Glutamatergic neuron (in vitro differentiated cells): ENCODE measurements at regions not wholly inside any gene's neighbourhood (a gene's known extent, or its start where the extent isn't known, plus 50 kb on each side); places are given as distances from the start of the nearest gene placed in this dataset.

ENCODE experiments used
- DNase-seq: peaks from one replicate; pipeline ENCODE4 v3.0.0; 2022
- H3K27ac Mint-ChIP-seq: one replicate; pipeline ENCODE4 v1.8.0; 2020; ENCODE audit warnings: mild to moderate bottlenecking, mixed read lengths, inconsistent platforms; ENCODE audit not compliant: unreplicated experiment
- H3K27me3 Mint-ChIP-seq: one replicate; pipeline ENCODE4 v1.8.0; 2020; ENCODE audit warnings: mild to moderate bottlenecking, moderate library complexity, mixed read lengths, inconsistent platforms; ENCODE audit not compliant: unreplicated experiment
- H3K36me3 Mint-ChIP-seq: one replicate; pipeline ENCODE4 v1.8.0; 2020; ENCODE audit warnings: mild to moderate bottlenecking, mixed read lengths, inconsistent platforms; ENCODE audit not compliant: unreplicated experiment
- H3K4me1 Mint-ChIP-seq: one replicate; pipeline ENCODE4 v1.8.0; 2020; ENCODE audit warnings: mild to moderate bottlenecking, low read depth, mixed read lengths, inconsistent platforms; ENCODE audit not compliant: unreplicated experiment
- H3K4me3 Mint-ChIP-seq: one replicate; pipeline ENCODE4 v1.8.0; 2020; ENCODE audit warnings: mild to moderate bottlenecking, mixed read lengths, inconsistent platforms; ENCODE audit not compliant: unreplicated experiment
- H3K9me3 Mint-ChIP-seq: one replicate; pipeline ENCODE4 v1.8.0; 2020; ENCODE audit warnings: mild to moderate bottlenecking, moderate library complexity, mixed read lengths, inconsistent platforms; ENCODE audit not compliant: unreplicated experiment
- CTCF ChIP-seq: fragments of 200-600 bp; sonication (generic); IDR thresholded peaks from one replicate; pipeline ENCODE4 v1.5.0; 2021; ENCODE audit not compliant: partially characterized antibody, unreplicated experiment

GRCh38 chr14:29390081-29390832, 537.4 kb downstream of the PRKD1 start:
- H3K4me3 Mint-ChIP-seq: peak overlapping the region; percentile 60
- H3K9me3 Mint-ChIP-seq: no peaks in the 10 kb centered on the region
- peak overlapping the region; percentile 89 for H3K27ac Mint-ChIP-seq
- H3K27me3 Mint-ChIP-seq: no peaks in the 10 kb centered on the region
- TF ChIP-seq CTCF: no peak
- peak; percentile 24 for DNase-seq
- H3K4me1 Mint-ChIP-seq: peaks cover 19% of the 10 kb centered on the region
- H3K36me3 Mint-ChIP-seq: no peaks in the 10 kb centered on the region

DNA sequence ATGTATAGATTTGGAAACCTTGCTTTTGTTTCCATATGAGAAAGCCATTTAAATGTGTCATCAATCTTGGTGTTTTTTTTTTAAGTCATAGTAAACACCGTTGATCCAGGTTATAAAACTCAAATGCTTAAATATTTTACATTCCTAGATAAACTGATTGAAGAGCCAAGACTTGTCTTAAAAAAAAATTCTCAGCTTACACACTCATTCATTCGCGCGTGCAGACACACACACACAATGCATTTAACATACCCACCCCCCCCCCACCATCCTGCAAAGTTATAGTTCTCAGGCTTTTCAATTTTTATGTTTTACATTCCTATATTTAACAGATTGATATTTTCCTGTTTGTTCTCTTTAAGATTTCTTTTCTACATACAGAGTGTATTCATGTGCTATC, 536.4 kb downstream of the PRKD1 start:
- TF ChIP-seq CTCF: no peak
- Mint-ChIP-seq H3K27me3 (no peaks in the 10 kb centered on the region), H3K4me3 (no peak overlapping the region), H3K9me3 (no peaks in the 10 kb centered on the region), H3K4me1 (peaks cover 19% of the 10 kb centered on the region), H3K27ac (peak overlapping the region; percentile 14), H3K36me3 (no peaks in the 10 kb centered on the region)
- no peak for DNase-seq

- no peak overlapping the region for H3K4me3 Mint-ChIP-seq
- TF ChIP-seq CTCF: no peak
- no peak for DNase-seq
- H3K27ac Mint-ChIP-seq: peak overlapping the region; percentile 14
- peaks cover 19% of the 10 kb centered on the region for H3K4me1 Mint-ChIP-seq
- H3K9me3 Mint-ChIP-seq: no peaks in the 10 kb centered on the region
- H3K36me3 Mint-ChIP-seq: no peaks in the 10 kb centered on the region
- no peaks in the 10 kb centered on the region for H3K27me3 Mint-ChIP-seq
Observed at GRCh38 chr14:29391801-29392200, 535.8 kb downstream of the PRKD1 start.

- Mint-ChIP-seq H3K9me3 (no peaks in the 10 kb centered on the region), H3K4me1 (peaks cover 19% of the 10 kb centered on the region), H3K27me3 (no peaks in the 10 kb centered on the region), H3K4me3 (no peak overlapping the region), H3K27ac (no peak overlapping the region), H3K36me3 (no peaks in the 10 kb centered on the region)
- DNase-seq: no peak
- no peak for TF ChIP-seq CTCF
Observed at GRCh38 chr14:29392287-29392686, 535.4 kb downstream of the PRKD1 start.

DNA sequence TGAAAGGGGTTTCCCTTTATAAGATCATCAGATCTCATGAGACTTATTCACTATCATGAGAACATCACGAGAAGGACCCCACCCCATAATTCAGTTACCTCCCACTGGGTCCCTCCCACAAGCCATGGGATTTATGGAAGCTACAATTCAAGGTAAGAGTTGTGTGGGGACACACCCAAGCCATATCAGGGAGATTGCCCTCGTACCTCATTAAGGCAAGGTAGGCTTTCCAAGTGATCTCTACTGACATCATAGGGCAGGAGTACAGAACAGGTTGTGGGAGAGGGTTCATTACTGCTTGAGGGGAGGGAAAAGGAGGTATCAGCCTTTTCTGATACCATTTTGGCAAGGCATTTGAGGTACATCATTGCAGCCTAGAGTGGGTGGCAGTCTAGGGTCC, 524.6 kb downstream of the PRKD1 start:
- Mint-ChIP-seq H3K27ac (no peak overlapping the region), H3K27me3 (no peaks in the 10 kb centered on the region)

More for the DNA sequence above, 524.6 kb downstream of the PRKD1 start:
- no peak for TF ChIP-seq CTCF
- H3K36me3 Mint-ChIP-seq: peaks cover 13% of the 10 kb centered on the region
- no peak for DNase-seq
- no peaks in the 10 kb centered on the region for H3K4me1 Mint-ChIP-seq
- H3K9me3 Mint-ChIP-seq: no peaks in the 10 kb centered on the region
- H3K4me3 Mint-ChIP-seq: no peak overlapping the region
